ENCODE measurements at regions not wholly inside any gene's neighbourhood (a gene's known extent, or its start where the extent isn't known, plus 50 kb on each side); places are given as distances from the start of the nearest gene placed in this dataset.

- H3K36me3 Mint-ChIP-seq: peaks cover 0 to 5% (median 0%) of the 10 kb centered on the region in 3 donors
- Histone ChIP-seq H3K4me3 (ENCODE audit: low read length) (no peak overlapping the region), H3K27me3 (ENCODE audit: insufficient read depth, low read length, poor library complexity, severe bottlenecking) (no peaks in the 10 kb centered on the region), H3K4me1 (ENCODE audit: insufficient read depth, low read length) (no peaks in the 10 kb centered on the region), H3K27ac (ENCODE audit: low read depth, low read length) (peak overlapping the region; percentile 27), H3K9me3 (ENCODE audit: low read length) (no peaks in the 10 kb centered on the region), H3K36me3 (ENCODE audit: insufficient read depth, low read length) (no peaks in the 10 kb centered on the region)
- ChIA-PET POLR2A (no interaction called here), CTCF (no interaction called here)
- no peak overlapping the region for H3K4me3 Mint-ChIP-seq
- no peaks in the 10 kb centered on the region for H3K4me1 Mint-ChIP-seq
- peaks cover 2 to 21% of the 10 kb centered on the region in 2 donors for H3K27me3 Mint-ChIP-seq
- no peaks in the 10 kb centered on the region for H3K9me3 Mint-ChIP-seq
- no peak for DNase-seq
- no peak overlapping the region for H3K27ac Mint-ChIP-seq
Measured at GRCh38 chr5:100641833-100642232, 106.7 kb downstream of the FAM174A start.

- POLR2A ChIA-PET: no interaction called here
Measured at GRCh38 chr5:100643473-100643872, 108.3 kb downstream of the FAM174A start.

DNA sequence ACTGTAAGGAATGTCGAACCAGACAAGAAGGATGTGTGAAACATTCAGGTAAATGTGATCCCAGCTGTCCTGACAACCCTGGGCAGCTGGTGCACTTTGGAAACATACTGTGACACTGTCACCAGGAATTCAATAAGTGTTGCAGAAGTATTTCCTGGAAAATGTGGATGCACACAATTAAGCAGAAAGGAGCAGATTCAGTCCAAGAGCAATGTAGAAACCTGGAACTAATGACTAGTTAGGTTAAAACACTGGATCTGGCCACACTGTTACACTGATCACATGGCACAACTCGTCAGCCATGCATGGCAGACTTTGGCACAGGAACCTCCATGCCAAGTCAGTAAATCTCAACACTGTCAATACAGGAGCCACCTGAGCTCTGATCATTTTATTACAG, 109.0 kb downstream of the FAM174A start:
- H3K36me3 ChIP-seq (ENCODE audit: insufficient read depth, low read length): no peaks in the 10 kb centered on the region
- Mint-ChIP-seq H3K9me3 (no peaks in the 10 kb centered on the region), H3K27ac (no peak overlapping the region), H3K4me1 (peaks cover 0 to 10% (median 10%) of the 10 kb centered on the region in 3 donors), H3K4me3 (no peak overlapping the region), H3K27me3 (peaks cover 0 to 21% of the 10 kb centered on the region in 2 donors), H3K36me3 (peaks cover 0 to 5% (median 0%) of the 10 kb centered on the region in 3 donors)
- no peaks in the 10 kb centered on the region for H3K27me3 ChIP-seq (ENCODE audit: insufficient read depth, low read length, poor library complexity, severe bottlenecking)
- no peak overlapping the region for H3K27ac ChIP-seq (ENCODE audit: low read depth, low read length)
- H3K4me3 ChIP-seq (ENCODE audit: low read length): no peak overlapping the region
- ChIA-PET CTCF (no interaction called here), POLR2A (no interaction called here)
- H3K9me3 ChIP-seq (ENCODE audit: low read length): no peaks in the 10 kb centered on the region
- no peaks in the 10 kb centered on the region for H3K4me1 ChIP-seq (ENCODE audit: insufficient read depth, low read length)
- DNase-seq: no peak

More at GRCh38 chr5:100643473-100643872, 108.3 kb downstream of the FAM174A start:
- Histone ChIP-seq H3K9me3 (ENCODE audit: low read length) (no peaks in the 10 kb centered on the region), H3K27ac (ENCODE audit: low read depth, low read length) (no peak overlapping the region), H3K4me1 (ENCODE audit: insufficient read depth, low read length) (no peaks in the 10 kb centered on the region), H3K4me3 (ENCODE audit: low read length) (no peak overlapping the region), H3K36me3 (ENCODE audit: insufficient read depth, low read length) (no peaks in the 10 kb centered on the region), H3K27me3 (ENCODE audit: insufficient read depth, low read length, poor library complexity, severe bottlenecking) (no peaks in the 10 kb centered on the region)
- no peak overlapping the region for H3K4me3 Mint-ChIP-seq
- peaks cover 1 to 21% of the 10 kb centered on the region in 2 donors for H3K27me3 Mint-ChIP-seq
- peaks cover 0 to 10% (median 7%) of the 10 kb centered on the region in 3 donors for H3K4me1 Mint-ChIP-seq
- H3K27ac Mint-ChIP-seq: no peak overlapping the region
- DNase-seq: no peak
- CTCF ChIA-PET: no interaction called here
- peaks cover 0 to 5% (median 0%) of the 10 kb centered on the region in 3 donors for H3K36me3 Mint-ChIP-seq
- H3K9me3 Mint-ChIP-seq: no peaks in the 10 kb centered on the region

DNA sequence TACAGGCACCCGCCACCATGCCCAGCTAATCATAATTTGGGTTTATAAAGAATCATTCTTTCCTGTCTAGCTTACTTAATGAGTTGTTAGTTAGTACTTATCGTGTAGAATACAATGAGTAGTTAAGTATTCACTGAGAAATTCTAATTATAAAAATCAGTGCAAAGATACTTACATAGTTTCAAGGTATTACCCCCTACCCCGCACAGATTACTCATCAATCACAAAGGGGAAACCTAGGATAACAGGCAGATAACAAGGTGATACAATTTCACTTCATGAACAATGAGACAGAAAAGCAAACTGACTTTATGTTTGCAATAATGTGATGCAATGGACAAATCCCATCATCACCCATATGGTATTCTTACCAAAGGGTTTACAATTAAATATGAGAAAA, 109.6 kb downstream of the FAM174A start:
- Histone ChIP-seq H3K9me3 (ENCODE audit: low read length) (no peaks in the 10 kb centered on the region), H3K4me1 (ENCODE audit: insufficient read depth, low read length) (no peaks in the 10 kb centered on the region), H3K4me3 (ENCODE audit: low read length) (no peak overlapping the region), H3K27me3 (ENCODE audit: insufficient read depth, low read length, poor library complexity, severe bottlenecking) (no peaks in the 10 kb centered on the region), H3K36me3 (ENCODE audit: insufficient read depth, low read length) (no peaks in the 10 kb centered on the region), H3K27ac (ENCODE audit: low read depth, low read length) (no peak overlapping the region)
- peaks cover 1 to 21% of the 10 kb centered on the region in 2 donors for H3K27me3 Mint-ChIP-seq
- no peak overlapping the region for H3K27ac Mint-ChIP-seq
- peaks cover 0 to 5% (median 0%) of the 10 kb centered on the region in 3 donors for H3K36me3 Mint-ChIP-seq
- peaks cover 0 to 10% (median 10%) of the 10 kb centered on the region in 3 donors for H3K4me1 Mint-ChIP-seq
- DNase-seq: no peak
- H3K4me3 Mint-ChIP-seq: no peak overlapping the region
- ChIA-PET POLR2A (no interaction called here), CTCF (interaction anchor here (1.0 kb wide), 1 partner anchor 21 kb away, joined by 3 read pairs; no protein-coding TSS in a partner anchor)
- H3K9me3 Mint-ChIP-seq: no peaks in the 10 kb centered on the region

DNA sequence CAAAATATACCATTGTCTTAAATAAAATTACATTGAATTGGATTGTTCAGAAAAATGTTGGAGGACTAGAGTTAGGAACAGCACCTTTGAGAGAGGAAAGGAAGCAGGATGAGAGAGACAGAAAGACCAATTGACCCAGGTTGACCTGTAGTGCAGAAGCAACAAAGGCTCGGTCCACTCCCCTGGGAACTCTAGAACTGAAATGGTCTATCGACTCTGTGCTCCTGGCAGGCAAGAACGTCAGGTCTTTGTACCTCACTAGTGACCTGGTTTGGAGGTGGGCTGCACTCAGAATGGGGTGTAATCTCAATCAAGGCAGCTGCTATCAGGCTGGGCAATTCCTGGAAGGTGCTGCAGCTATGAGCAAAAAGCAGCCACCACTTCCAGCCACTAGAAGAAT, 110.8 kb downstream of the FAM174A start:
- H3K9me3 ChIP-seq (ENCODE audit: low read length): no peaks in the 10 kb centered on the region
- CTCF ChIA-PET: no interaction called here
- Mint-ChIP-seq H3K27ac (no peak overlapping the region), H3K4me3 (no peak overlapping the region), H3K4me1 (peaks cover 0 to 10% (median 10%) of the 10 kb centered on the region in 3 donors), H3K27me3 (peaks cover 1 to 16% of the 10 kb centered on the region in 2 donors), H3K9me3 (no peaks in the 10 kb centered on the region), H3K36me3 (peaks cover 0 to 5% (median 0%) of the 10 kb centered on the region in 3 donors)
- peak overlapping the region; percentile 55 for H3K27ac ChIP-seq (ENCODE audit: low read depth, low read length)
- DNase-seq: no peak
- no peaks in the 10 kb centered on the region for H3K27me3 ChIP-seq (ENCODE audit: insufficient read depth, low read length, poor library complexity, severe bottlenecking)
- no peak overlapping the region for H3K4me3 ChIP-seq (ENCODE audit: low read length)
- no peaks in the 10 kb centered on the region for H3K4me1 ChIP-seq (ENCODE audit: insufficient read depth, low read length)
- POLR2A ChIA-PET: no interaction called here
- H3K36me3 ChIP-seq (ENCODE audit: insufficient read depth, low read length): no peaks in the 10 kb centered on the region

GRCh38 chr5:100646691-100647090, 111.5 kb downstream of the FAM174A start:
- Mint-ChIP-seq H3K4me3 (no peak overlapping the region), H3K9me3 (no peaks in the 10 kb centered on the region), H3K27ac (no peak overlapping the region), H3K36me3 (peaks cover 0 to 2% (median 0%) of the 10 kb centered on the region in 3 donors), H3K27me3 (peaks cover 1 to 10% of the 10 kb centered on the region in 2 donors), H3K4me1 (peaks cover 0 to 10% (median 10%) of the 10 kb centered on the region in 3 donors)
- no peaks in the 10 kb centered on the region for H3K9me3 ChIP-seq (ENCODE audit: low read length)
- H3K27ac ChIP-seq (ENCODE audit: low read depth, low read length): peak overlapping the region; percentile 55
- H3K4me1 ChIP-seq (ENCODE audit: insufficient read depth, low read length): no peaks in the 10 kb centered on the region
- DNase-seq: no peak
- H3K36me3 ChIP-seq (ENCODE audit: insufficient read depth, low read length): no peaks in the 10 kb centered on the region
- POLR2A ChIA-PET: no interaction called here
- CTCF ChIA-PET: no interaction called here
- no peaks in the 10 kb centered on the region for H3K27me3 ChIP-seq (ENCODE audit: insufficient read depth, low read length, poor library complexity, severe bottlenecking)
- H3K4me3 ChIP-seq (ENCODE audit: low read length): no peak overlapping the region

DNA sequence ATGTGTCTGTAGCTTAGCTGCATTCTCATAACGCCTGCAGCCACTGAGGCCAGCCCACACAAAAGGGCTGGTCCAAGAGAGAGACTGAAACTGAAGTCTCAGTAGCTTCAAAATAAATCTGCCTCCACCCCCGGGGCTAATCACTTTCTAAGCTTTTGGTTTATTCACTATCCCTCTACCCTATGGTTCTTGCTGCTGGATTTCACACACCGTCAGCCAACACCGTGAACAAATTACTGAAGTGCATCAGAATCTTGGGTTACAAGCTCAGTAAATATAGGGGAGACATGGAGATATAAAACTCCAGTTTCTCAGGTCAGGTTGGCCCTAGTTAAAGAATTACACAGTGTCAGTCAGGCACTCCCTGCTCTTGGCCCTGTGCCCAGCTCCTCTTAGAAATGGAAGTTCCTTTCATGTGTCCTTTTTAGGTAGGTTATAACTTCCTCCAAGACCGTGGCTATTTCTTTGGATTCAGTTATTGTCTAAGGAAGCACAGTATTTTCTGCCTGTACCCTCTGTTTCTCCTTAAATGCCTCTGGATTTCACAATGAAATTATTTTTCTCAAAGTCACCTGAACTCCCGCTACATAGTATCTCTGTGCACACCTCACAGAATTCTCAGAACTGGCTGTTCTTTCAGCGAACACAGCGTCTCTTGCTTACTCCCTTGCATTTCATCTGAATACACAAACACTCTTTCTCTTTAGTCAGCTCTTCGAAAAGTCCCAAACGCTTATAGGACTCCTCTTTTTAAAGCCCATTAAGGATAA, 112.5 kb downstream of the FAM174A start:
- no peaks in the 10 kb centered on the region for H3K36me3 Mint-ChIP-seq
- no peak overlapping the region for H3K4me3 ChIP-seq (ENCODE audit: low read length)
- H3K27ac ChIP-seq (ENCODE audit: low read depth, low read length): peak overlapping the region; percentile 55
- H3K4me1 Mint-ChIP-seq: peaks cover 0 to 10% (median 10%) of the 10 kb centered on the region in 3 donors
- peak overlapping the region in 4 of 7 donors; percentile 3 to 32 (median 20) for H3K4me3 Mint-ChIP-seq
- ChIA-PET CTCF (interaction anchor here (1.4 kb wide), 1 partner anchor 13 kb away, joined by 3 read pairs; no protein-coding TSS in a partner anchor), POLR2A (no interaction called here)
- H3K9me3 ChIP-seq (ENCODE audit: low read length): no peaks in the 10 kb centered on the region
- no peaks in the 10 kb centered on the region for H3K27me3 ChIP-seq (ENCODE audit: insufficient read depth, low read length, poor library complexity, severe bottlenecking)
- no peaks in the 10 kb centered on the region for H3K36me3 ChIP-seq (ENCODE audit: insufficient read depth, low read length)
- DNase-seq: no peak
- no peaks in the 10 kb centered on the region for H3K9me3 Mint-ChIP-seq
- H3K27me3 Mint-ChIP-seq: peaks cover 1 to 5% of the 10 kb centered on the region in 2 donors
- H3K27ac Mint-ChIP-seq: peak overlapping the region in 1 of 8 donors; percentile 30
- H3K4me1 ChIP-seq (ENCODE audit: insufficient read depth, low read length): no peaks in the 10 kb centered on the region

DNA sequence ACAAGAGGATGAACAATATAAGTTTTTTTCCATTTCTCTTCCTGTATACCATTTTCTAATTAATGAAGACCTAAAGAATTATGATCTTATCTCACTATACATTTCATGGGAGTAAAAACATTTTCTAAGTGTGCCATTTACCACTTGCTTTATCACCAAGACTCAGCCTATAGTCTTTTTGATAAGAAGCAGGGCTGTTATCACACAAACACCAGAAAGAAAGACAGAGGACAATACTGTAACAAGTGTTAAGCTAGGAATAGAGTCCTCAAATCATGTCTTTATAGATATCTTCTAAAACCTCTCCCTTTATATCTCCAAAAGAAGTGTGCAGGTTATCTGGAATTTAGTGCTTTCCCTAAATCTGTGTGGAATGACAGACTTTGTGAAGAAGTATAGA, 119.7 kb downstream of the FAM174A start:
- Histone ChIP-seq H3K4me3 (ENCODE audit: low read length) (no peak overlapping the region), H3K36me3 (ENCODE audit: insufficient read depth, low read length) (no peaks in the 10 kb centered on the region), H3K4me1 (ENCODE audit: insufficient read depth, low read length) (no peaks in the 10 kb centered on the region), H3K27me3 (ENCODE audit: insufficient read depth, low read length, poor library complexity, severe bottlenecking) (no peaks in the 10 kb centered on the region), H3K27ac (ENCODE audit: low read depth, low read length) (no peak overlapping the region), H3K9me3 (ENCODE audit: low read length) (no peaks in the 10 kb centered on the region)
- no peaks in the 10 kb centered on the region for H3K36me3 Mint-ChIP-seq
- H3K27ac Mint-ChIP-seq: no peak overlapping the region
- CTCF ChIA-PET: no interaction called here
- DNase-seq: no peak
- peaks cover 3 to 14% (median 11%) of the 10 kb centered on the region in 3 donors for H3K4me1 Mint-ChIP-seq
- H3K4me3 Mint-ChIP-seq: no peak overlapping the region
- H3K27me3 Mint-ChIP-seq: peaks cover 0 to 2% of the 10 kb centered on the region in 2 donors
- H3K9me3 Mint-ChIP-seq: no peaks in the 10 kb centered on the region
- POLR2A ChIA-PET: no interaction called here

Data from CD8-positive, alpha-beta memory T cell (primary cell).